ENCODE measurements at regions not wholly inside any gene's neighbourhood (a gene's known extent, or its start where the extent isn't known, plus 50 kb on each side); places are given as distances from the start of the nearest gene placed in this dataset.

DNA sequence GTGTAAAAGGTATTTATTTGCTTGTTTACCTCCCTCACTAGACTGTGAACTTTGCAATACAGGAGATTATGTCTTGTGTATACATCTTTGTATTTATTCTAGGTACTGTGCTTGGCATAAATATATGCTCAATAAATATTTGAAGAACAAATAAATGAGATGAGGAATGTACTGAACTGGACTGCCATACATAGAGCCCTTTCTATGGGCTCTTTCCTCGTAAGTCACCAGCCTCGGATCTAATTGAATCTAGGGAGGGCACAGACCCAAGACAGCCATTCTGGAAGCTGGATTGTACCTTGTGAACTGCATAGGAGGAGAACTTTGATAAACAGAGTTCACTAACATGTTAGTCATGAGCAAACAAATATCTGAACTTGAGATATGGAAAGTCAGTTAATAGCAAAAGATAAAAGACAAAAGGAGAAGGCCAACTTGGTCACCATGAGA, 503.9 kb downstream of the INSC start (continued):
- TF ChIP-seq, protein P1, sequence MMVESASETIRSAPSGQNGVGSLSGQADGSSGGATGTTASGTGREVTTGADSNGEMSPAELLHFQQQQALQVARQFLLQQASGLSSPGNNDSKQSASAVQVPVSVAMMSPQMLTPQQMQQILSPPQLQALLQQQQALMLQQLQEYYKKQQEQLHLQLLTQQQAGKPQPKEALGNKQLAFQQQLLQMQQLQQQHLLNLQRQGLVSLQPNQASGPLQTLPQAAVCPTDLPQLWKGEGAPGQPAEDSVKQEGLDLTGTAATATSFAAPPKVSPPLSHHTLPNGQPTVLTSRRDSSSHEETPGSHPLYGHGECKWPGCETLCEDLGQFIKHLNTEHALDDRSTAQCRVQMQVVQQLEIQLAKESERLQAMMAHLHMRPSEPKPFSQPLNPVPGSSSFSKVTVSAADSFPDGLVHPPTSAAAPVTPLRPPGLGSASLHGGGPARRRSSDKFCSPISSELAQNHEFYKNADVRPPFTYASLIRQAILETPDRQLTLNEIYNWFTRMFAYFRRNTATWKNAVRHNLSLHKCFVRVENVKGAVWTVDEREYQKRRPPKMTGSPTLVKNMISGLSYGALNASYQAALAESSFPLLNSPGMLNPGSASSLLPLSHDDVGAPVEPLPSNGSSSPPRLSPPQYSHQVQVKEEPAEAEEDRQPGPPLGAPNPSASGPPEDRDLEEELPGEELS (CRISPR knock-in tag; IDR thresholded peaks at IDR 0.05), result 0 out of 2 replicates have a peak, but pooled peaks have one; percentile 33
- TF ChIP-seq FOXK2 (IDR thresholded peaks at IDR 0.05) (no peak), HHEX (CRISPR knock-in tag; IDR thresholded peaks at IDR 0.05) (peak; percentile 54; the same call in 1 of the 2 replicates)
- TF ChIP-seq, protein P2, sequence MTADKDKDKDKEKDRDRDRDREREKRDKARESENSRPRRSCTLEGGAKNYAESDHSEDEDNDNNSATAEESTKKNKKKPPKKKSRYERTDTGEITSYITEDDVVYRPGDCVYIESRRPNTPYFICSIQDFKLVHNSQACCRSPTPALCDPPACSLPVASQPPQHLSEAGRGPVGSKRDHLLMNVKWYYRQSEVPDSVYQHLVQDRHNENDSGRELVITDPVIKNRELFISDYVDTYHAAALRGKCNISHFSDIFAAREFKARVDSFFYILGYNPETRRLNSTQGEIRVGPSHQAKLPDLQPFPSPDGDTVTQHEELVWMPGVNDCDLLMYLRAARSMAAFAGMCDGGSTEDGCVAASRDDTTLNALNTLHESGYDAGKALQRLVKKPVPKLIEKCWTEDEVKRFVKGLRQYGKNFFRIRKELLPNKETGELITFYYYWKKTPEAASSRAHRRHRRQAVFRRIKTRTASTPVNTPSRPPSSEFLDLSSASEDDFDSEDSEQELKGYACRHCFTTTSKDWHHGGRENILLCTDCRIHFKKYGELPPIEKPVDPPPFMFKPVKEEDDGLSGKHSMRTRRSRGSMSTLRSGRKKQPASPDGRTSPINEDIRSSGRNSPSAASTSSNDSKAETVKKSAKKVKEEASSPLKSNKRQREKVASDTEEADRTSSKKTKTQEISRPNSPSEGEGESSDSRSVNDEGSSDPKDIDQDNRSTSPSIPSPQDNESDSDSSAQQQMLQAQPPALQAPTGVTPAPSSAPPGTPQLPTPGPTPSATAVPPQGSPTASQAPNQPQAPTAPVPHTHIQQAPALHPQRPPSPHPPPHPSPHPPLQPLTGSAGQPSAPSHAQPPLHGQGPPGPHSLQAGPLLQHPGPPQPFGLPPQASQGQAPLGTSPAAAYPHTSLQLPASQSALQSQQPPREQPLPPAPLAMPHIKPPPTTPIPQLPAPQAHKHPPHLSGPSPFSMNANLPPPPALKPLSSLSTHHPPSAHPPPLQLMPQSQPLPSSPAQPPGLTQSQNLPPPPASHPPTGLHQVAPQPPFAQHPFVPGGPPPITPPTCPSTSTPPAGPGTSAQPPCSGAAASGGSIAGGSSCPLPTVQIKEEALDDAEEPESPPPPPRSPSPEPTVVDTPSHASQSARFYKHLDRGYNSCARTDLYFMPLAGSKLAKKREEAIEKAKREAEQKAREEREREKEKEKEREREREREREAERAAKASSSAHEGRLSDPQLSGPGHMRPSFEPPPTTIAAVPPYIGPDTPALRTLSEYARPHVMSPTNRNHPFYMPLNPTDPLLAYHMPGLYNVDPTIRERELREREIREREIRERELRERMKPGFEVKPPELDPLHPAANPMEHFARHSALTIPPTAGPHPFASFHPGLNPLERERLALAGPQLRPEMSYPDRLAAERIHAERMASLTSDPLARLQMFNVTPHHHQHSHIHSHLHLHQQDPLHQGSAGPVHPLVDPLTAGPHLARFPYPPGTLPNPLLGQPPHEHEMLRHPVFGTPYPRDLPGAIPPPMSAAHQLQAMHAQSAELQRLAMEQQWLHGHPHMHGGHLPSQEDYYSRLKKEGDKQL (CRISPR knock-in tag; IDR thresholded peaks at IDR 0.05; ENCODE audit: low read depth), result 0 out of 2 replicates have a peak, but pooled peaks have one; percentile 31

DNA sequence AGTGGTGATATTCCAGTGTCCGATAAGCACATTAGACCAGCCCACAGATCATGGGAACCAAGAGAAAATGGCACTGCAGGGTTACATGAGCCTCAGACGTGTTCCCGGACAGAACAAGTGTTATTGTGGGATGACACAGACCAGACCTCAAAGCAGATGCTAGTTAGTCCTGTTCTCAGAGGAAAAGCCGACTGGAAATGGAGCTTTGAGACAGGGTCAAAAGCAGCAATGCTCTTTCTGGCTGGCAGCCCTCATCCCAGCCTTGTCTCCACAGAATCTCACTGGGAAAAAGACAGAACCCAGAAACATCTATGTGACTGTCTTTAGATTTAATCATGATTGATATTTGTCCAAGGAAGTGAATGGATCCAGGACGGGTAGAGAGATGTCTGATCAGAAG, 506.8 kb downstream of the INSC start:
- Histone ChIP-seq H3K79me2 (ENCODE audit: insufficient read depth, low read length) (no peaks in the 10 kb centered on the region), H3K9me3 (ENCODE audit: low read length) (no peaks in the 10 kb centered on the region), H3K4me3 (replicated peaks in 1 of 3; ENCODE audit: insufficient read depth in 1 of 3, low read depth in 2 of 3, low read length in 3 of 3) (no peak overlapping the region), H3K27me3 (ENCODE audit: control insufficient read depth in 1 of 2, insufficient read depth in 2 of 2, low read length in 2 of 2) (no peaks in the 10 kb centered on the region; a peak in 1 of 5 replicates), H3K36me3 (replicated peaks in 1 of 2; ENCODE audit: control insufficient read depth in 1 of 2, insufficient read depth in 2 of 2, low read length in 2 of 2) (no peaks in the 10 kb centered on the region), H2AFZ (ENCODE audit: low read length) (no peak overlapping the region), H4K20me1 (ENCODE audit: insufficient read depth, low read length) (no peaks in the 10 kb centered on the region), H3K27ac (ENCODE audit: extremely low read length, insufficient read depth, low read length) (no peak overlapping the region), H3K4me1 (ENCODE audit: insufficient read depth, low read length) (peaks cover 14% of the 10 kb centered on the region), H3K9ac (ENCODE audit: insufficient read depth, low read depth, low read length) (no peak overlapping the region), H3K4me2 (ENCODE audit: low read depth, low read length) (no peak overlapping the region)
- CTCF ChIA-PET (ENCODE audit: low intra/inter-chr PET ratio, low total read pairs), result no interaction called here
- ATAC-seq (no peak), DNase-seq (ENCODE audit: low spot score) (no peak), FAIRE-seq (no peak)
- in situ Hi-C loops (cut with HindIII; ENCODE audit: extremely low pct_ligation_motif_present, low pct_unique_long_range_greater_than_20kb), result no loop called here
- POLR2A ChIA-PET, result no interaction called here
- WGBS (ENCODE audit: low lambda C conversion rate), result 43% methylated on average over 5 of the region's 5 CpGs
- intact Hi-C loops (cut with micrococcal nuclease; ENCODE audit: unreplicated experiment), result no loop called here
- BruUV-seq (replicated peaks), result no TSS peak
- no peak for TF ChIP-seq FOSL1 (CRISPR knock-in tag; IDR thresholded peaks at IDR 0.05; ENCODE audit: borderline replicate concordance)
- TF ChIP-seq, protein P1 (CRISPR knock-in tag; IDR thresholded peaks at IDR 0.05), result no peak
- TF ChIP-seq AKAP8 (CRISPR knock-in tag; IDR thresholded peaks at IDR 0.05), result no peak
- TF ChIP-seq, protein P3, sequence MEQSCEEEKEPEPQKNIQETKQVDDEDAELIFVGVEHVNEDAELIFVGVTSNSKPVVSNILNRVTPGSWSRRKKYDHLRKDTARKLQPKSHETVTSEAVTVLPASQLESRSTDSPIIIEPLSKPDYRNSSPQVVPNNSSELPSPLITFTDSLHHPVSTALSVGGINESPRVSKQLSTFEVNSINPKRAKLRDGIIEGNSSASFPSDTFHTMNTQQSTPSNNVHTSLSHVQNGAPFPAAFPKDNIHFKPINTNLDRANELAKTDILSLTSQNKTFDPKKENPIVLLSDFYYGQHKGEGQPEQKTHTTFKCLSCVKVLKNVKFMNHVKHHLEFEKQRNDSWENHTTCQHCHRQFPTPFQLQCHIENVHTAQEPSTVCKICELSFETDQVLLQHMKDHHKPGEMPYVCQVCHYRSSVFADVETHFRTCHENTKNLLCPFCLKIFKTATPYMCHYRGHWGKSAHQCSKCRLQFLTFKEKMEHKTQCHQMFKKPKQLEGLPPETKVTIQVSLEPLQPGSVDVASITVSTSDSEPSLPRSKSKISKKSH (CRISPR knock-in tag; IDR thresholded peaks at IDR 0.05; ENCODE audit: borderline replicate concordance), result no peak
- no peak for TF ChIP-seq CENPT (CRISPR knock-in tag; IDR thresholded peaks at IDR 0.05; ENCODE audit: low read depth)
- TF ChIP-seq IKZF4 (CRISPR knock-in tag; IDR thresholded peaks at IDR 0.05; ENCODE audit: borderline replicate concordance, low read depth, not compliant biosample characterization), result no peak
- no peak for TF ChIP-seq ARNT2 (CRISPR knock-in tag; IDR thresholded peaks at IDR 0.05; ENCODE audit: low read depth)
- TF ChIP-seq MIER2 (CRISPR knock-in tag; IDR thresholded peaks at IDR 0.05), result no peak
- TF ChIP-seq SMARCE1 (IDR thresholded peaks at IDR 0.05; ENCODE audit: borderline replicate concordance), result no peak
- no peak for TF ChIP-seq ELF3 (CRISPR knock-in tag; IDR thresholded peaks at IDR 0.05)
